GM21390 (cell line): ENCODE measurements at regions not wholly inside any gene's neighbourhood (a gene's known extent, or its start where the extent isn't known, plus 50 kb on each side); places are given as distances from the start of the nearest gene placed in this dataset.

Experiments
- ATAC-seq: cut with Tn5 transposase; IDR thresholded peaks from one replicate; pipeline ENCODE4 v1.9.1; 2021; ENCODE audit not compliant: unreplicated experiment

DNA sequence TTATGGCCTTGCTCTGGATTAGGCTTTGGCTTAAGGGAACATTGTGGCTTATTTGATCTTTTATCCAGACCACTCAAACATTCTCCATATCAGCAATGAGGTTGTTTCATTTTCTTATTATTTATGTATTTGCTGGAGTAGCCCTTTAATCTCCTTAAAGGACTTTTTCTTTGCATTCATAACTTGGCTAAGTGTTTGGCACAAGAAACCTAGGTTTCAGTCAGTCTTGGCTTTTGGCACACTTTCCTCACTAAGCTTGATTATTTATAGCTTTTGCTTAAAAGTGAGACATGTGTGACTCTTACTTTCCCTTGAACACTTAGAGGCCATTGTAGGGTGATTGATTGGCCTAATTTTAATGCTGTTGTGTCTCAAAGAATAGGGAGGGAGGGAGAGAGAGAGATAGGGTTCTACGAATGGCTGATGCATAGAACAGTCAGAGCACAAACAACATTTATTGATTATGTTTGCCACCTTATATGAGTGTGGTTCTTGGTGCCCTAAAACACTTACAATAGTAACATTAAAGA, 2265.3 kb upstream of the C9orf72 start:
- no peak for ATAC-seq

DNA sequence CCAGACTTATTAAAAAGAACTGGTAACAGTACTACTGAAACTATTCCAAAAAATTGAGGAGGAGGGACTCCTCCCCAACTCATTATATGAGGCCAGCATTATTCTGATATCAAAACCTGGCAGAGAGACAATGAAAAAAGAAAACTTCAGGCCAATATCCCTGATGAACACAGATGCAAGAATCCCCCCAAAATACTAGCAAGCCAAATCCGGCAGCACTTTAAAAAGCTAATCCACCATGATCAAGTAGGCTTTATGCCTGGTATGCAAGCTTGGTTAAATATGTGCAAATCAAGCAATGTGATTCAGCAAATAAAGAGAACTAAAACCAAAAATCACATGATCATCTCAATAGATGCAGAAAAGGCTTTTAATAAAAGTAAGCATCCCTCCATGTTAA, 2271.0 kb upstream of the C9orf72 start:
- ATAC-seq, result no peak

DNA sequence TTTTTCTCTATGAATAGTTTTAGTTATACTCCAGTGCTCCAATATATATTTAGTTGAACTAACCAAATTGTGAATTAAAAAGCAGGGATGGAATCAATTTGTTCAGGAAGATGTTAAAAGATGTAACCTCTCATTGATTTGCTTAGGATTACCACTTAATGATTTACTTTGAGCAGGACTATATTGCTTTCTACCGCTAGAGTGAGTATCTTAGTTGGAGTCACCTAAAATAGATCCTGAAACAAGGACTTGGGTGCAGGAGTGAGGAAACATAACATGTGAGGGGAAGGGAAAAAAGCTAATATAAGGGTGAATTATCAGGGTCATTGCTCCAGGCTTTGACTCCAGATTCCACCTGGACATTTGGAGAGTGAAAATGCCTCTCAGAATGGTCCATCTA, 2277.4 kb upstream of the C9orf72 start:
- ATAC-seq, result no peak

DNA sequence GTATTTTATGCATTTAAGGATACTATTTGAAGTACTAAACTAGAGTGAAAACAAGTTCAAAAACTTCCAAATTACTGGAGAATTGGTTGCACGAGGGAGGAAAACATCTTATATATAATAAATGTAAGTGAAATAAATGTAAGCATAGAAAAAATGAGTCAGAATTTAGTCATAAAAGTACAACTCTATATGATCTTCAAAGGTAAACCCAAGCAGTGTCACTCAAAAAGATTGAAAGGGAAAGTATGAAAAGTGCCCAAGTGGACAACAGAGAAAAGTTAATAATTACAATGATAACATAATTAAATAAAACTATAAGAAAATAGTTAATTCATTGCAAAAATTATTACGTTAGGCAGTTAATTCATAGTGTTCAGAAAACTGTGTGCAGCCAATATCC, 2288.5 kb upstream of the C9orf72 start:
- ATAC-seq, result no peak

DNA sequence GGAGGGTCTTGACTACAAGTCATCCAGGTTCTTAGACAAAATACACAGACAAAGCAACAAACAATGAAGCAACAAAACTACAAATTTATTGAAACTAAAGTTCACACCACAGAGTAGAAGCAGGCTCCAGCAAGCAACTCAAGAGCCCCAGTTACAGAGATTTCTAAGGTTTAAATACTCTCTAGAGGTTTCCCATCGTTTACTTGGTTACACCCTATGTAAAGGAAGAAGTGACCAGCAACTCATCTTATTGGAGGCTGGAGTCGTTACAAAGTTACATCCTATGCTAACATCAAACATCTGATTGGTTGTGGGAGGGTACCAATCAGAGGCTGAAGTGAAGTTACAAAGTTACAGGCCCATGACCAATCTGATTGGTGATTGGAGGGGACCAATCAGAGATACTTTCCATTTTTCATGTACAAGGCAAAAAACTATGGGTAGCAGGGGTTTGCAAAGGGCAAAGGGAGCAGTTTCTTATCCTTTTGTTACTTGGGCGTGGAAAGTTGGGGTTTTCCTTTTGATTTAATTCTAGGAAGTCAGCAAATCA, 2292.6 kb upstream of the C9orf72 start:
- ATAC-seq, result no peak

DNA sequence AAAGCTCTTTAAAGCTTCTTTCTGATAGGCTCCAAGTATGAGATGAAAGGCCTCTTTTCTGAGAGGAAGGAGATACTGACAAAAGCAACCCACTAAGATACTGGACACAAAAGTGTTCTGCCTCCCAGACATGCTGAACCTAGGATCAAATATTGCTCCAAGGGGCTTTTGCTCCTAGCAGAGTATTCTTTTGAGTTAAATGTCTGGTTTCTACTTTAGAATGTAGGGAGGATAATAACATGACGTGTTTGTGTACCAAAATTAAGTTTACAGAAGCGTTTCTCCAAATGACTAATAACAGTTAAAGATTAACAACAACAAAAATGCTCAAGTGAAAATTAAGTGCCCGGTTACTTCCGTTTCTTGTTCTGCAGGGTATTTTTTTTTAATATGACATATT, 2293.3 kb upstream of the C9orf72 start:
- ATAC-seq, result no peak

DNA sequence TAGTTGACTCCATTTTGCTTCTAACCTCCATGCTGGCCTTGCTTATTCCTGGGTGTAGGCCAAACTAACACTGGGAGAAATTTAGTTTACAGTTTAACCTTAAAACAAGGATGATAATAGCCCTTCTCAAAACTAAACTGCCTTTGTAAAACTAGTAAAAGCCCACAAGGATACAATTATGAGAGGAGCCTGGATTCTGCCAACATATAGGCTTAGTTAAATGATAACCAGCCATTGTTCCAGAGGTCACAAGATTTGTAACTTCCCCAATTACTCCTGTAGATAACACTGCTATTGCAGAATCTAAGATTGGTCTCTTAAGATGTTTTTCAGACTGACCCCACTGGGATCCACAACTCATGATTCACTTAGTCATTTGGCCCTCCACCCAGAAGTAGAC, 2300.3 kb upstream of the C9orf72 start:
- ATAC-seq, result no peak

DNA sequence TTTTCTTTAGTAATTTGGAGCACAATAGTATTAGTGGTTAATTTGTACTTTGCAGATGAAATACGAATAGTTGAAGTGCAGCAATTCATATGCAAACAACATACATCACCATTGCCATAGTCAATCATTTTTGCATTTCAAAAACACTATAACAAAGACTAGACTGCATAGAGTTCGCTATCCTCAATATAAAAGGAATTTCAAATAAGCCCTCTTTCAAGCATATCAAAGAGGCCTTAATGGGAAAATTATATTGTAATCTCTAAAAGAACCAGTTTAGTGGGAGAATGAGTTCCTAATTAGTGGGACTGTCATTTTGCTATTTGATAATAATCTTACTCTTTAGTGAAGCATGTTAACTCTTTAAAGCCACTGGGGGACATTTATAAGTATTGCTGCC, 2302.3 kb upstream of the C9orf72 start:
- ATAC-seq, result no peak

DNA sequence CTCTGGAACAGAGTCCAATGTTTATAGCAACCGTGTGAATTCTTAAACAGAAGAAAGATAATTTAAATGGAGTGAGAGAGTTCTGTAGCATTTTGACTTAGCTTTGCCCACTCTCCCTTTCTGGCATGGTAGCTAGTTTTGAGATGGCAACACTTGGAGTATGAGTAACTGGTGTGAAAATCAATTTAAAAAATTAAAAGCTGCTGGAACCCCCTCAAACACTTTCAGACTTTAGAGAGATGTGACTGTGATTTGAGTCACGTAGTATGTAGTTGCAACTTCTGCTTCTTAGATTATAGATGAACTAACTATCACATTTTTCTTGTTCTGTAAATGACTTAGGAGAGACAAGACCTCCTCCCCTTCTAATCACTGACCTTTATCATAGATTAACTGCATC, 2309.5 kb upstream of the C9orf72 start:
- ATAC-seq, result no peak

DNA sequence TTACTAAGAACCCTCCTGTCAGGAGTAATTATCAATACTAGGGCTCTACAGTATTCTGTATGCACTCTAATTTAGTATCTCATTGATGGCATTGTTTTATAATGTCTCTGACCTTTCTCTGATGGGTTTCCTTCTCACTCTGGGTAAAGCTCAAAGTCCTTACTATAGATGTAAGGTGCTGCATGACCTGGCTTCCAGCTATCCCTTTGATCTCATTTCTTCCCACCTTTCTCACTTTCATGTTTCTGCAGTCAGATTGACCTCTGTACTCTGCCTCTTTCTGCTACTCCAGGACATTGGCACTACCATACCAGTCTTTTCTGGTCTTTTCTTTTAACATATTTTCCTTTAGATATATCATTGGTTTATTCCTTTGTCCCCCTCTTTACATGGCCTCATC, 2332.8 kb upstream of the C9orf72 start:
- ATAC-seq, result no peak

DNA sequence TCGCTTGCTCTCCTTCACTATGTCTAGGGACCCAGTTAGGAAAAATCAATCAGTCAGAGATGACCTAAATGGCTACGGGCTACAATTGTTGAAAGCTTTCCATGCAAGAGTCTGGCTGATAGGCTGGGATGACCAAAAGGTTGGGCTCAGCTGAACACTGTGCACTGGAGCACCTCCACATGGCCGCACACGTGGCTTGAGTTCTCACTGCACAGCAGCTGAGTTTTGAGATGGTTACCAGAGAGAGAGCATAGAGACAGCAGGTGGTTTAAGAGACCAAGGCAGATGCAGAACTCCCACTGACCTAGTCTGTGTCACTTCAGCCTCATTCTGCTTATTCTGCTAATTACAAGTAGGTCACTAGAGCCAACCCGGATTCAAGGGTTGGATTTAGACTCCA, 2354.8 kb upstream of the C9orf72 start:
- no peak for ATAC-seq

DNA sequence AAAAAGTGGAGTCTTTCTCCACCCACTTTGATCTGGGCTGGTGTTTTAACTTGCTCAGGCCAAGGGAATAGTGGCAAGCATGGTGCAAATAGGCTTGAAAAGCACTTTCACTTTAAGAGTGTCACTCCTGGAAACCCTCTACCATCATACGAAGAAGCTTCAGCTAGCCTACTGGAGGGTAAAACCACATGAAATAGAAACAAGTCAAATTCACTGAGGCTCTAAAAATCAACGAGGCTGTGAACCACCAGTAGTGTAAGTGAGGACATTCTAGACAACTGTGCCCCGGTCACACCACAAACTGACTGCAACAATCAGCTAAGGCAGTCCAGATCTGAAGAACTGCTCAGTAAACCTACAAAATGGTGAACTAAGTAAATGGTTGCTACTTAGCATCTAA, 2366.3 kb upstream of the C9orf72 start:
- ATAC-seq, result no peak

DNA sequence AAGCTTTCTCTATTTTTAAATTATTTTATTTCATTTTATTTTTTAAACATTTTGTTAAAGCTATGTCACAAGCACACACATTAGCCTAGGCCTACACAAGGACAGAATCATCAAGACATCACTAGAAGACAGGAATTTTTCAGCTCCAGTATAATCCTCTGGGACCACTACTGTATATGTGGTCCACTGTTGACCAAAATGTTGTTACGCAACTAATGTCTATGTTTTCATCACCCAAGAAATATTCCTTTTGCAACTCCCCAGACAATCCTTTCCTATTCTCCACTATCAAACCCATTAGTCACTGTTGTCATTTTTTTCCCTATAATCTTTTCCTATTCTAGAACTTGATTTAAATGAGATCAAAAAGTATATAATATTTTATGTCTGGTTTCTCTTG, 2371.7 kb upstream of the C9orf72 start:
- ATAC-seq, result no peak

DNA sequence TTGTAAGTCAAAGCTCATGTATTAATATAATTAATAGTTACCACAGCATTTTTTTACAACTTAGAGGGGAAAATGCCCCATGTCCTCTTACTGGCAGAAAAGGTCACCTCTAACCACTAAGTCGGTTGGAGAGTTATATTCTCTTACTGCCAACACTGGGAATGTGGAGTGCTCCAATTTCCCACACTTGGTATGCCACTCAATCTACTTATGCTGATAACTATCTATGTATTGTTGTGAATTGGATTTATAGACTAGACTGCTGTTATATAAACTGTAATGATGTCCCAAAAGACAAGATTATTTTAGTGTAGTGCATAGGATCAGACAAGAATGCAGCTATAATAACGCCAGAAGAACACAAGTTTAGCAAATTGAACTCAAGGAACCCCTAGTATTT, 2385.2 kb upstream of the C9orf72 start:
- ATAC-seq, result no peak

DNA sequence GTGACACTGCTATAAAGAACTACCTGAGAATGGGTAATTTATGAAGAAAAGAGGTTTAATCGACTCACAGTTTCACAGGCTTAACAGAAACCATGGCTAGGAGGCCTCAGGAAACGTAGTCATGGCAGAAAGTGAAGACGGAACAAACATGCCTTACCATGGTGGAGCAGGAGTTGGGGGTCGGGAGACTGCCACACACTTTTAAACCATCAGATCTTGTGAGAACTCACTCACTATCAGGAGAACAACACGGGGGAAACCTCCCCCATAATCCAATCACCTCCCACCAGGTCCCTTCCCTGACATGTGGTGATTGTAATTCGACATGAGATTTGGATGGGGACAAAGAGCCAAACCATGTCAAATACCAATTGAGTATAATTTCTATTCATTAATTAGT, 2392.6 kb upstream of the C9orf72 start:
- ATAC-seq, result no peak

DNA sequence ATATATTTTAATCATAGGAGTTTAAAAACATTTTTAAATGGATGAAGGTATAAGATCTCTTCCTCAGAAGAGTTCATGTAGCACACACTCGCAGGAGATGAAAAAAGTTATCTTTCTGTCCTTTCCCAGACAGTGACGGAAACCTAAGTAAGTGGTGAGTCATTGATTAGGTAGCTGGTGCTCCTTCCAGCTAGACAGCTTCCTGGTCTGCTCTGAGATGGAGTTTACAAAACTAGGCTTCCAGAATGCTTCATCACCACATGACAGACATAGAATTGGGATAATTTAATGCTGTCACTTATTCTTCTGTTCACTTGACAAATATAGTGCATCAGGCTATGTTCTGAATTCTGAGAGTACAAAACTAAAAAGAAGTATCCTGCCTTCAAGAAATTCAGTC, 2393.0 kb upstream of the C9orf72 start:
- ATAC-seq, result no peak

DNA sequence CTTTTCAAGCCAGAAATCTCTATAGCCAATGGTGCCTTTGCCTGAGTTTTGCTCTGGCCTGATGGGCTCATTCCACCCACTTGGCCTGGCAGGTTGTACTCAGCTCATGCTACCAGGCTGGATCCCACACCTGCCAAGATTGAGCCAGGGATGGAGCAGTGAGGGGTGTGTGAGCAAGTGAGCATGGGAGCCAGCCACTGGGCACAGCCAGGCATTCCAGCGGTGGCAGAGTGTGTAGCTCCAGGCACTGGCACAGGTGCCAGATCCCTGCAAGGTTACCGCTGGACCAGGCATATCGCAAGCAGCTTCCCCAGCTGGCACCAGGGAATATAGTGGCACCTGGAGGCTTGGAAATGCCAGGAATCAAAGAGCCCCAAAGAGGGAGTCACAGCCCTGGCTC, 2395.6 kb upstream of the C9orf72 start:
- ATAC-seq, result no peak

DNA sequence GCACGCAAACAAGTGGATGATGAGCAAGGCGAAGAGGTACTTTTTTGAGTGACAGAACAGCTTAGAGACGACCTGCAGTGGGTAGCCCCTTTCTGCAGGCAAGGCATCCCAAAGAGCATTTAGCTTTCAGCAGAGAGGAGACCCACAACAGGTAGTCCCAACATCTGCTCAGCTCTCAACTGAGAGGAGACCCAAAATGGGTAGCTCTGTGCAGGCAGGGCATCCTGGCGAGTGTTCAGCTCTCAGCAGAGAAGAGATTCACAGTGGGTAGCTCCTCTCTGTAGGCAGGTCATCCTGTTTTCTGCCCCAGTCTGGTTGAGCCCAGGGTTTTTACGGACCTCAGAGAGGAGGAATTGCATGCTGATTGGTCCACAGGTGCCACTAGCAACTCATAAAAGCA, 2396.1 kb upstream of the C9orf72 start:
- no peak for ATAC-seq

DNA sequence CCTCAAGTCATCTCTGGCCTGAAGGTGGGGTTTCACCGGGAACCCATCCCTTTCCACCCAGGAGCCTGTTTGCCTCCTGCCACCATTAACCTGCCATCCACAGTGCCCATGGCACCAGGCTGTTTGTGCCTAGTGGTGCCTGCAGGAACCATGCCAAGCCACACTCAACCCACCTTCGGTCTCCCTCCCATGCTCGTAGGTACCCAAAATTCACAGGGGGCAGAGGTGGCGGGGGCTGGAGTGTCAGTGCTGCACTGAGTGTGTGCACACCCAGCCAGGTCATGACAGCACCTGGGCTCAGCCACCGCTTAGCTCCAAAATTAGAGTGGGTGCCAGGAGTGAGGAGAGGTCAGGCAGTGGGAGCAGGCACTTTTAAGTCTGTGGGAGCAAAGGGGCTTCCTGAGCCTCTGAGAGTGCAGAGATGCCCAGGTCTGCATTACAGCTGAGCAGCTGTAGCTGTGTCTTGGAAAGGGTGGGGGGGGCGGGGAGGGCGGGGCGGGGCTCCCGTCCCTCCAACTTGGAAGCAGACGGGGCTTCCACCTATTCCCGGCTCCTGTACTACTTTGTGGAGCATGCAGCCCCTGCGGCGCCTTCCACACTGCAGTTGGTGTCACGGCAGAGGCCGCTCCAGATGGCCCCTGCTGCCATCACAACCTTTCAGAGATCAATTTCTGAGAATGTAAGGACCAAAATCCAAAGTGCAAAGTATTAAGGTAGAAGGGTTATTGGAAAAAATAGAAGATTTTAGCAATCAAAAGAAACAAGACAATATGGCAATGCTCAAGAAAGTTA, 2396.8 kb upstream of the C9orf72 start:
- no peak for ATAC-seq

DNA sequence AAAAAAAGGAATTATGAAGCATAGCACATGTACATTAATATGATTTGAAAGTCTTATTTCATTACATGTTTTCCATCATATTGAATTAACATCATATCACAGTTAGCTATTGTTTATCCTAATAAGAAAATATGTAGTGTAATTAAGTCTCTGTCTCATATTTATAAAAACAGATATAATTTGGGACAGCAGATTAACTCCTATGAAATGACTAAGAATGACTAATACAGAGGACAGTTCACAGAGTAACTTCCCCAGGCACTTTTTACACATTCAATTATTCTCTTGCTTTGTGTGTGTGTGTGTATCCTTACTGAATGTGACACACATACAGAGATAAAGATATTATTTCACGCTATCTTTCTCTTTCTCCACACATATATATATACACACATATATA, 2400.9 kb upstream of the C9orf72 start:
- no peak for ATAC-seq

DNA sequence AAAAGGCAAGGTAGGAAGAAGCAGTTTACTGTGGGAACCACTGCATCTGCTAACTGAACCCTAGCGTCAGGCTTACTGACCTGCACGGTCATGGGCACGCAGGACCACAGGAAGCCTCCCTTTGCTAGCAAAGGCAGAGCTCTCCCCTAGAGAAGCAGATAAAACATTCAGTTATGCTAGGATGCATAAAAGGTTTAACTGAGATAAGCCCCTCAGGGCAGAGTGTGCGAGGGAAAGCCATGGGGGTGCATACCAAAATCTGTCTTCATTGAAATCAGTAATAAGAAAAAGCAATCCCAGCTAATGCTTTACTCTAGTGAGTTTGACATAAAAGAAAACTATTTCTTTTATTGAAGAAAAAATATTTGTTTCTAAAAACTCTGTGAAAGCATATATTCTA, 2403.7 kb upstream of the C9orf72 start:
- no peak for ATAC-seq

DNA sequence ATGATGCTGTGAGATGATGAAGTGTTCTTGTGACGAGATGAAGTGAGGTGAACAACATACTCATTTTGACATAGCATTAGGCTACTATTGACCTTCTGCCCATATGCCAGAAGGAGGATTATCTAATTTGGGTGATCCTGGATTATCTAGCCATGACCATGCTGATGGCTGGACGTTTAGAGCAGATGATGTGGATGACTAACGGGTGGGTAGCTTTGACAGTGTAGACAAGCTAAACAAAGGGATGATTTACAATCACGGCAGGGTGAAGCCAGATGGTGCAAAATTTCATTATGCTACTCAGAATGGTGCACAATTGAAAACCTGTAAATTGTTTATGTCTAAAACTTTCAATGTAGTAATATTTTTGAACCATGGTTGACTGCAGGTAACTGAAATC, 2403.4 kb upstream of the ACO1 start:
- no peak for ATAC-seq

DNA sequence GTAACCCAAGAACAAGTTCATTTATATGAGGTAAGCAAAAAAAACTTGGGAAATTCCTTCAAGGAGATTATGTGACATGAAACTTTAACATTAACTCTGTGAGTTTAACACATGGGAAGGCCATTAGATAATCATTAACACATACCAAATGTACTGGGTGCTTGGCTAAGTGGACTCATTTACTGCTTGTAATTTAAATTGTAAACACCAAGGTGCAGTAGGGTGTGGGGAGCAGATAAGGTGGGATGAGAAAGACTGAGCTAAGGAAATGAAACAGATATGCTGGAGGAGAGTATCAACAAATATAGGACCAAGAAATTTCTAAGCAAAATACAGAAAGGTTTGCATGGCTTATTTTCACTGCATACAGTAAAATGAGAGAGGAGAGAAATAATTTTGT, 2384.8 kb upstream of the ACO1 start:
- ATAC-seq, result no peak
